ENCODE measurements at regions not wholly inside any gene's neighbourhood (a gene's known extent, or its start where the extent isn't known, plus 50 kb on each side); places are given as distances from the start of the nearest gene placed in this dataset.

DNA sequence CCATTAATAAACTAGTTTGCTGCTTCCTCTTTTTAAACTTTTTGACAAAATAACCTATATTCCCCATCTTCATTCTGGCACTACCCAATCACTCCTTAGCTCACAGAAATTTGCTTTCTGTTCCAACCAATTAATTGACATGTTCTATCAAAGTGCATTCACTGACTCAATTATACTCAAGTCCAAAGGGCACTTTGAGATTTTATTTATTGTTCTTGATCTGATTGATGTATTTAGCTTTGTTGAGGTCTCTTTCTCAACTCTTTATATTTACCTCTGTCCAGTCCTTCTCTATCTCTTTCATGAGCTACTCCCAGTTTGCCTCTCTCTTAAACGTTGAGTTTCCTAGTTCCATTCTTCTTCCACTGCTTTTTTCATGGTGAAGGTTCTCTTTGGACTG, 104.4 kb upstream of the TENT5A start (continued):
- TF ChIP-seq, protein P1, sequence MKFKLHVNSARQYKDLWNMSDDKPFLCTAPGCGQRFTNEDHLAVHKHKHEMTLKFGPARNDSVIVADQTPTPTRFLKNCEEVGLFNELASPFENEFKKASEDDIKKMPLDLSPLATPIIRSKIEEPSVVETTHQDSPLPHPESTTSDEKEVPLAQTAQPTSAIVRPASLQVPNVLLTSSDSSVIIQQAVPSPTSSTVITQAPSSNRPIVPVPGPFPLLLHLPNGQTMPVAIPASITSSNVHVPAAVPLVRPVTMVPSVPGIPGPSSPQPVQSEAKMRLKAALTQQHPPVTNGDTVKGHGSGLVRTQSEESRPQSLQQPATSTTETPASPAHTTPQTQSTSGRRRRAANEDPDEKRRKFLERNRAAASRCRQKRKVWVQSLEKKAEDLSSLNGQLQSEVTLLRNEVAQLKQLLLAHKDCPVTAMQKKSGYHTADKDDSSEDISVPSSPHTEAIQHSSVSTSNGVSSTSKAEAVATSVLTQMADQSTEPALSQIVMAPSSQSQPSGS (CRISPR knock-in tag; IDR thresholded peaks at IDR 0.05; ENCODE audit: borderline replicate concordance, low read depth) = no peak
- TF ChIP-seq, protein P2, sequence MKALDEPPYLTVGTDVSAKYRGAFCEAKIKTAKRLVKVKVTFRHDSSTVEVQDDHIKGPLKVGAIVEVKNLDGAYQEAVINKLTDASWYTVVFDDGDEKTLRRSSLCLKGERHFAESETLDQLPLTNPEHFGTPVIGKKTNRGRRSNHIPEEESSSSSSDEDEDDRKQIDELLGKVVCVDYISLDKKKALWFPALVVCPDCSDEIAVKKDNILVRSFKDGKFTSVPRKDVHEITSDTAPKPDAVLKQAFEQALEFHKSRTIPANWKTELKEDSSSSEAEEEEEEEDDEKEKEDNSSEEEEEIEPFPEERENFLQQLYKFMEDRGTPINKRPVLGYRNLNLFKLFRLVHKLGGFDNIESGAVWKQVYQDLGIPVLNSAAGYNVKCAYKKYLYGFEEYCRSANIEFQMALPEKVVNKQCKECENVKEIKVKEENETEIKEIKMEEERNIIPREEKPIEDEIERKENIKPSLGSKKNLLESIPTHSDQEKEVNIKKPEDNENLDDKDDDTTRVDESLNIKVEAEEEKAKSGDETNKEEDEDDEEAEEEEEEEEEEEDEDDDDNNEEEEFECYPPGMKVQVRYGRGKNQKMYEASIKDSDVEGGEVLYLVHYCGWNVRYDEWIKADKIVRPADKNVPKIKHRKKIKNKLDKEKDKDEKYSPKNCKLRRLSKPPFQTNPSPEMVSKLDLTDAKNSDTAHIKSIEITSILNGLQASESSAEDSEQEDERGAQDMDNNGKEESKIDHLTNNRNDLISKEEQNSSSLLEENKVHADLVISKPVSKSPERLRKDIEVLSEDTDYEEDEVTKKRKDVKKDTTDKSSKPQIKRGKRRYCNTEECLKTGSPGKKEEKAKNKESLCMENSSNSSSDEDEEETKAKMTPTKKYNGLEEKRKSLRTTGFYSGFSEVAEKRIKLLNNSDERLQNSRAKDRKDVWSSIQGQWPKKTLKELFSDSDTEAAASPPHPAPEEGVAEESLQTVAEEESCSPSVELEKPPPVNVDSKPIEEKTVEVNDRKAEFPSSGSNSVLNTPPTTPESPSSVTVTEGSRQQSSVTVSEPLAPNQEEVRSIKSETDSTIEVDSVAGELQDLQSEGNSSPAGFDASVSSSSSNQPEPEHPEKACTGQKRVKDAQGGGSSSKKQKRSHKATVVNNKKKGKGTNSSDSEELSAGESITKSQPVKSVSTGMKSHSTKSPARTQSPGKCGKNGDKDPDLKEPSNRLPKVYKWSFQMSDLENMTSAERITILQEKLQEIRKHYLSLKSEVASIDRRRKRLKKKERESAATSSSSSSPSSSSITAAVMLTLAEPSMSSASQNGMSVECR (CRISPR knock-in tag; IDR thresholded peaks at IDR 0.05; ENCODE audit: borderline replicate concordance) = no peak
- TF ChIP-seq ZNF416 (CRISPR knock-in tag; IDR thresholded peaks at IDR 0.05) (no peak), NR1H2 (CRISPR knock-in tag; IDR thresholded peaks at IDR 0.05) (no peak), GABPB1 (CRISPR knock-in tag; IDR thresholded peaks at IDR 0.05) (no peak), ZNF232 (CRISPR knock-in tag; IDR thresholded peaks at IDR 0.05) (no peak), ESRRA (CRISPR knock-in tag; IDR thresholded peaks at IDR 0.05; ENCODE audit: borderline replicate concordance) (no peak), FOXJ3 (CRISPR knock-in tag; IDR thresholded peaks at IDR 0.05; ENCODE audit: borderline replicate concordance) (no peak)
- TF ChIP-seq, protein P3, sequence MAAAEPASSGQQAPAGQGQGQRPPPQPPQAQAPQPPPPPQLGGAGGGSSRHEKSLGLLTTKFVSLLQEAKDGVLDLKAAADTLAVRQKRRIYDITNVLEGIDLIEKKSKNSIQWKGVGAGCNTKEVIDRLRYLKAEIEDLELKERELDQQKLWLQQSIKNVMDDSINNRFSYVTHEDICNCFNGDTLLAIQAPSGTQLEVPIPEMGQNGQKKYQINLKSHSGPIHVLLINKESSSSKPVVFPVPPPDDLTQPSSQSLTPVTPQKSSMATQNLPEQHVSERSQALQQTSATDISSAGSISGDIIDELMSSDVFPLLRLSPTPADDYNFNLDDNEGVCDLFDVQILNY (CRISPR knock-in tag; IDR thresholded peaks at IDR 0.05) = no peak
- TF ChIP-seq, protein P4, sequence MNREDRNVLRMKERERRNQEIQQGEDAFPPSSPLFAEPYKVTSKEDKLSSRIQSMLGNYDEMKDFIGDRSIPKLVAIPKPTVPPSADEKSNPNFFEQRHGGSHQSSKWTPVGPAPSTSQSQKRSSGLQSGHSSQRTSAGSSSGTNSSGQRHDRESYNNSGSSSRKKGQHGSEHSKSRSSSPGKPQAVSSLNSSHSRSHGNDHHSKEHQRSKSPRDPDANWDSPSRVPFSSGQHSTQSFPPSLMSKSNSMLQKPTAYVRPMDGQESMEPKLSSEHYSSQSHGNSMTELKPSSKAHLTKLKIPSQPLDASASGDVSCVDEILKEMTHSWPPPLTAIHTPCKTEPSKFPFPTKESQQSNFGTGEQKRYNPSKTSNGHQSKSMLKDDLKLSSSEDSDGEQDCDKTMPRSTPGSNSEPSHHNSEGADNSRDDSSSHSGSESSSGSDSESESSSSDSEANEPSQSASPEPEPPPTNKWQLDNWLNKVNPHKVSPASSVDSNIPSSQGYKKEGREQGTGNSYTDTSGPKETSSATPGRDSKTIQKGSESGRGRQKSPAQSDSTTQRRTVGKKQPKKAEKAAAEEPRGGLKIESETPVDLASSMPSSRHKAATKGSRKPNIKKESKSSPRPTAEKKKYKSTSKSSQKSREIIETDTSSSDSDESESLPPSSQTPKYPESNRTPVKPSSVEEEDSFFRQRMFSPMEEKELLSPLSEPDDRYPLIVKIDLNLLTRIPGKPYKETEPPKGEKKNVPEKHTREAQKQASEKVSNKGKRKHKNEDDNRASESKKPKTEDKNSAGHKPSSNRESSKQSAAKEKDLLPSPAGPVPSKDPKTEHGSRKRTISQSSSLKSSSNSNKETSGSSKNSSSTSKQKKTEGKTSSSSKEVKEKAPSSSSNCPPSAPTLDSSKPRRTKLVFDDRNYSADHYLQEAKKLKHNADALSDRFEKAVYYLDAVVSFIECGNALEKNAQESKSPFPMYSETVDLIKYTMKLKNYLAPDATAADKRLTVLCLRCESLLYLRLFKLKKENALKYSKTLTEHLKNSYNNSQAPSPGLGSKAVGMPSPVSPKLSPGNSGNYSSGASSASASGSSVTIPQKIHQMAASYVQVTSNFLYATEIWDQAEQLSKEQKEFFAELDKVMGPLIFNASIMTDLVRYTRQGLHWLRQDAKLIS (CRISPR knock-in tag; IDR thresholded peaks at IDR 0.05; ENCODE audit: borderline replicate concordance) = no peak
- TF ChIP-seq, protein P5, sequence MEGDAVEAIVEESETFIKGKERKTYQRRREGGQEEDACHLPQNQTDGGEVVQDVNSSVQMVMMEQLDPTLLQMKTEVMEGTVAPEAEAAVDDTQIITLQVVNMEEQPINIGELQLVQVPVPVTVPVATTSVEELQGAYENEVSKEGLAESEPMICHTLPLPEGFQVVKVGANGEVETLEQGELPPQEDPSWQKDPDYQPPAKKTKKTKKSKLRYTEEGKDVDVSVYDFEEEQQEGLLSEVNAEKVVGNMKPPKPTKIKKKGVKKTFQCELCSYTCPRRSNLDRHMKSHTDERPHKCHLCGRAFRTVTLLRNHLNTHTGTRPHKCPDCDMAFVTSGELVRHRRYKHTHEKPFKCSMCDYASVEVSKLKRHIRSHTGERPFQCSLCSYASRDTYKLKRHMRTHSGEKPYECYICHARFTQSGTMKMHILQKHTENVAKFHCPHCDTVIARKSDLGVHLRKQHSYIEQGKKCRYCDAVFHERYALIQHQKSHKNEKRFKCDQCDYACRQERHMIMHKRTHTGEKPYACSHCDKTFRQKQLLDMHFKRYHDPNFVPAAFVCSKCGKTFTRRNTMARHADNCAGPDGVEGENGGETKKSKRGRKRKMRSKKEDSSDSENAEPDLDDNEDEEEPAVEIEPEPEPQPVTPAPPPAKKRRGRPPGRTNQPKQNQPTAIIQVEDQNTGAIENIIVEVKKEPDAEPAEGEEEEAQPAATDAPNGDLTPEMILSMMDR (IDR thresholded peaks at IDR 0.05) = no peak
- TF ChIP-seq, protein P6, sequence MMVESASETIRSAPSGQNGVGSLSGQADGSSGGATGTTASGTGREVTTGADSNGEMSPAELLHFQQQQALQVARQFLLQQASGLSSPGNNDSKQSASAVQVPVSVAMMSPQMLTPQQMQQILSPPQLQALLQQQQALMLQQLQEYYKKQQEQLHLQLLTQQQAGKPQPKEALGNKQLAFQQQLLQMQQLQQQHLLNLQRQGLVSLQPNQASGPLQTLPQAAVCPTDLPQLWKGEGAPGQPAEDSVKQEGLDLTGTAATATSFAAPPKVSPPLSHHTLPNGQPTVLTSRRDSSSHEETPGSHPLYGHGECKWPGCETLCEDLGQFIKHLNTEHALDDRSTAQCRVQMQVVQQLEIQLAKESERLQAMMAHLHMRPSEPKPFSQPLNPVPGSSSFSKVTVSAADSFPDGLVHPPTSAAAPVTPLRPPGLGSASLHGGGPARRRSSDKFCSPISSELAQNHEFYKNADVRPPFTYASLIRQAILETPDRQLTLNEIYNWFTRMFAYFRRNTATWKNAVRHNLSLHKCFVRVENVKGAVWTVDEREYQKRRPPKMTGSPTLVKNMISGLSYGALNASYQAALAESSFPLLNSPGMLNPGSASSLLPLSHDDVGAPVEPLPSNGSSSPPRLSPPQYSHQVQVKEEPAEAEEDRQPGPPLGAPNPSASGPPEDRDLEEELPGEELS (CRISPR knock-in tag; IDR thresholded peaks at IDR 0.05) = no peak

Data from WTC11 (cell line).